ENCODE measurements at regions not wholly inside any gene's neighbourhood (a gene's known extent, or its start where the extent isn't known, plus 50 kb on each side); places are given as distances from the start of the nearest gene placed in this dataset.

DNA sequence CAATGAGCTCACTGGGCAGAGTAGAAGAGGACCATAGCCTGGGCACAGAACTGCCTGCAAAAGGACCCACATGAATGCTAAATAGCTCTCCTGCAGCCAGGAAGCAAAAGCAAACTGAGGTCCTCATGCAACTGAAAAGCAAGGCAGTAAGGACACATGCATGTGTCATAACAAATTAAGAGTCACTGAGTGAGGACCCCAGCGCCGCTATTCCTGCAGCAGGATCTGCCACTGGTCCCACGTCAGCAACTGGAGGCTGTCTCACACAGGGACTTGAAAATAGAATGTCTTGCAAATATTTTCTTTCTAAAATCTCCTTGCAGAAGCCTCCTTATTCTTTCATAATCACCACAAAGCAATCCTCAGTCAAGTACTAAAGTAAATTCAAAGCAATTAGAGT, 559.6 kb upstream of the DAB1 start:
- no peak for DNase-seq

DNA sequence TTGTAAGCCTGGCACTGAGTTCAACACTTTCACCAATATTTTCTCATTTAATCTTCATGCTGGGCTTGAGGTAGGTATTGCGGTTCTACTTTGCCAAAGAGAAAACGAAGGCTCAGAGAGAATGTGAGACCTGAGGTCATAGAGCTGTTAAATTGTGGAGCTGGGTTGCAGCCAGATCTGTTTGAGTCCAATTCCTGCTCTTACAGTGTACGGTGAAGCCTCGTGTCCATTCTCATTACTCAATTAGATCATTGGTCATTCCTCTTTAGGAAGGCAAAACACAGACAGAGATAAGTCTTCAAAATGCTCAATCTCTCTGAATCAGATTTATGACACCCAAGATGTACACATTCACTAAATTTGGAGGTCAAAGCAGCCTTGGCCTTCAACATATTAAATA, 559.0 kb upstream of the DAB1 start:
- DNase-seq, result no peak

DNA sequence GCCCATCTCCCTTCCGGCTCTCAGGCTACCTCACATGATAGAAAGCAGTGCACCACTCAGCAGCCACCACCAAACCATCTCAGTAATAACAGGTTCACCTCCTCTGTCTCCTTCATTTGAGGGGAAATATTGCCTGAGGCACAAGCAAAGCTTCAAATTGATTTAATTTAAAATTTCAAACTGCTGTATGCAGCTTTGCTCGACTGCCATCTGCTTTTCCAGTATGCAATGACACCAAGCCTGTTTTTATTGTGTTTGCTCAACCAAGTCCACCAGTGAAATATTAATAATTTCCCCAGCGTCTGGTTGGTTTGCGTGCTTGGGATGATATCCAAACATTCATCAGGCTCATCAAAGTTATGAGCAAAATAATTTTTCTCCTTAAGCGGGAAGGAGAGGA, 552.4 kb upstream of the DAB1 start:
- no peak for DNase-seq

DNA sequence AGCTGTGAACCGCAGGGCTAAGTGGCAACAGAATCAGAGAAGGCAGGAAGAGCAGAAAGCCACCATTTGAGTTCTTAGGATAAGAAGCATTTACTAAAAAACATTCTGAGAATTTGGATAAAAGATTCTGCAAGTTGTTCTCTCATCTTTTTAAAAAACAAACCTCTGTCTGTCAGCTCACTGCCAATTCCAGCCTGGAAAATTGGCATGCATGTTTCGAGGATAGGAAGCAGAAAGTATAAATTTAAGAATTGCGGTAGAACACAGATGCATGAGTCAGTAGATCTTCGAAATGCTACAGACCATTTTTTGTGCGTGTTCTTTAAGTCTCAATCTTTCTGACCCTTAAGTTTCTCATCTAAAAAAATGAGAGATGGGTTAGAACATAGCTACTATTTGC, 544.5 kb upstream of the DAB1 start:
- DNase-seq, result no peak

DNA sequence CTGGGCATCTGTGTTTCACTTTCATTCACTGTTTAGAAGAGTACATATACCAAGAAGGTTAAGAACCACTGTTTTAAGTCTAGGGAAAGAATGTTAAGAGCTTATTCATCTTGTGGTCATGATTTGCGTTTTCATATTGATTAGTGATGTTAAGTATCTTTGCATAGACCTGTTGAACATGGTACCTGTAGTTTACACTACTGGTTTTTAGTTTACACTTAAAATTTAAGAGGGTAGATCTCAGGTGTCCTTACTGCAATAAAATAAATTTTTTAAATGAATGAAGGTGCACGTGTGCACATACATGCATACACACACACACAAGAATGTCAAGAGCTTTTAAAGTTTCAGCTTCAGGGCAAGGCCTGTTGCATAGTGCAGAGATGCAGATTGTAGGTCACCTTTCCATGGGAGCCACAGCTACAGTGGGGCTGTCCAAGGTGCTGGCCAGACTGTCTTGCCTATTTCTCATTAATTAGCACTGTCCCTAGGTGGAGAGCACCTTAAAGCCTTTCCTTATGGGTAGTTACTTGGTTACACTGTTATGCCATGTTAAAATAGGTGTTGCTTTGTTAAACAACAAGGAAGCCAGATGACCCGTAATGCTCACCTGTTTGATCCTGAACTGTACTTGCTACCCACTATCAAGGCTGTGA, 543.0 kb upstream of the DAB1 start:
- DNase-seq, result peak; percentile 14

DNA sequence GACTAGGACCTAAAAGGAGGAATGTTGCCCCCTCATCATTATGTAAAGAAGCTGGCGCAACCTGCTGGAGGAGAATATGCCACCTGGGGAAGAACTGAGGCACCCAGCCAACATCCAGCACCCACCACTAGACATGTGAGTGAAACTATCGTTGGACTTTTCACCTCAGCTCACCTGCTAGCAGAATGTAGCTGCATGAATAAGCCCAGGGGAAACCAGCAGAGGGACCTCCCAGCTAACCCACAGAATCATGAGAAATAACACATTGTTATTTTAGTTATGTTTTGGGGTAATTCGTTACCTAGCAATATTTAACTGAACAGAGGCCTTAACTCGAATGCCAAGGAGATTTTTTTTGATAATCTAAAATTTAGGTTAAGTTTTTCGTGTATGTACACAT, 542.5 kb upstream of the DAB1 start:
- DNase-seq, result no peak

DNA sequence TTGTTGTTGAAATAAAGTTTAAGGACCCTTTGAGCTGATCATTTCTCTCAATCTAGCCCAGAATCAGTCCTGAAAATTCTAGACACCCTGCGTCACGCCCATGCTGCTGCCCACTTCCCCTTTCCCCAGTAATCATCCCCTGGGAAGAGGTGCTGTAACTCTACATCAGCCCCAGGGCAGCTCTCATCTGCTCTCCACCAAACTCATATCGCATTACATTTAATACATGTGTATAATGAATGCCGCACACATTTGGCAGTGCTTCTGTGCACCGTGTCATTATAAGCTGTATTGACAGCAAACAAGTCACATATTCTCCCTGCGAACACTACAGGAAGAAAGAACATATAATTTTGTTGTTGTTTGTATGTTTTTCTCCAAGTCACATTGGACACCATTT, 539.7 kb upstream of the DAB1 start:
- DNase-seq, result no peak

DNA sequence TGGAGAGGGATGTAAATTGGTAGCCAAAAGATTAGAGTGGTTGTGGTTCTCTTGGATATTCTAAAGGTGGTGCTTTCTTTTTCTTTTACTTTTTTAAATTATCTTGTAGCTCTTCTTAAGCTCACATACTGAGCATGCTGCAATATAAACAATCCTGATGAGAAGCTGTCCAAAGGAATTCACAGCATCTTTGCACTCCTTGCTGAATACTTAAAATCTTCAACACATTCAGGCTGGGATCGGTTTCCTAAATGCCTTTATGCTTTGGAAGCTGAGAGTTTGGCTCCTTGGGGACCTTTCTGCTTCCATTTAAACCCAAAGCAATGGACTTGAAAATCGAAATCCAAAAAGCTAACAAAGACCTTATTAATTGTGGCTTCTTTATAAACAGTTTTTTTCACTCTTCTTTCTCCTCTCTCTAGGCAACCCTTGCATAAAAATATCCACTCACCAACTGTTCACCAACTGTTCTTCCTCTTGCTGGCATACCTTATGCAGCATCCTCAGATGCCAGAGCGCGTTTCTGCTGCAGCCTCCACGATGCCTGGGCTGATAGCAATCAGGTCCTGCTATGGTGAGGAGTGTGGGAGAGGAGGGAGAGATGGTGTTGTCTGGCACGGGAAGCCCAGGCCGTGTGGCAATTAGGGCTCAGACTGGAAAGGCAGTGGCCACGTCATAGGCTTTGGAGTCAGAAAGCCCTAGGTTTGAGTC, 535.8 kb upstream of the DAB1 start:
- no peak for DNase-seq

DNA sequence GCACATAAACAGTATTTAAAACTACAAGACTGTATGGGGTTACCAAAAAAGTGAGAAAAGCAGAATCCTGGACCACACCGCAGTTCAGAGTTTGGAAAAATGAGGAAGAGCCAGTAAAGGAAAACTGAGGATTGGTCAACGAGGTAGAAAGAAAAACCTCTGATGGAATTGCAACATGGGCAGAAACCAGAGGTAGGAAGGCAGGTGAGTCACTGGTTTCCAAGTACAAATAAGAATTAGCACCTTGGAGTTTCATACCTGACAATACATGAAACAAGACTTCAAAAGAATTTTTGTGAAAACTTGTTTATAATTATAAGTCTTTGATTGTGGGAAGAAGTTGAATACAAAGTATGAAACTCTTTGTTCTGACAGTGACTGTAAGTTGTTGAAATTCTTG, 533.7 kb upstream of the DAB1 start:
- no peak for DNase-seq

DNA sequence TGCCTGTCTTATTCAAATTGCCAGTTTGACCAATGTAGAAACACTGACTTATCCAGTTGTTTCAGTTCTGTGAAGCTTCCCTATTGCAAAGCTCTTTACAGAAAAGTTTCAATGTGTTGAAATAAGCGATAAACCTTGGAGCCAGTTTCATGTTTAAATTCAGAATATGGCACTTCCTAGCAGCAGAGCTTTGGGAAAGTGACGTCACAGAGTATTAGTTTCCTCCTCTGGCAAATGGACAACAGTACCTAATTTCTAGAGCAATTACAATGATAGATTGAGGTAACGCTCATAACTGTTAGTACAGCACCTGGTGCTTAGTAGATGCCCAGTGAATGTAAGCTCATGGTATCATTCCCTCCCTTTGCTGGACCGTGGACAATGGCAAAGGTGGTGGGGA, 527.5 kb upstream of the DAB1 start:
- no peak for DNase-seq

DNA sequence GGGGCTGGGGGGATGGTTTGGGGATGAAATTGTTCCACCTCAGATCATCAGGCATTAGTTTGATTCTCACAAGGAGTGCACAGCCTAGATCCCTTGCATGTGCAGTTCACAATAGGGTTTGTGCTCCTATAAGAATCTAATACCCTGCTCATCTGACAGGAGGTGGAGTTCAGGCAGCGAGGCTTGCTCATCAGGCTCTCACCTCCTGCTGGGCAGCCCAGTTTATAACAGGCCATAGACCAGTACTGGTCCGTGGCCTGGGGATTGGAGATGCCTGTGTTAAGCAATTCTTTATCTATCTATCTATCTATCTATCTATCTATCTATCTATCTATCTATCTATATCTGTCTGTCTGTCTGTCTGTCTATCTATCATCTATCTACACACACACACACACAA, 525.3 kb upstream of the DAB1 start:
- DNase-seq, result no peak

DNA sequence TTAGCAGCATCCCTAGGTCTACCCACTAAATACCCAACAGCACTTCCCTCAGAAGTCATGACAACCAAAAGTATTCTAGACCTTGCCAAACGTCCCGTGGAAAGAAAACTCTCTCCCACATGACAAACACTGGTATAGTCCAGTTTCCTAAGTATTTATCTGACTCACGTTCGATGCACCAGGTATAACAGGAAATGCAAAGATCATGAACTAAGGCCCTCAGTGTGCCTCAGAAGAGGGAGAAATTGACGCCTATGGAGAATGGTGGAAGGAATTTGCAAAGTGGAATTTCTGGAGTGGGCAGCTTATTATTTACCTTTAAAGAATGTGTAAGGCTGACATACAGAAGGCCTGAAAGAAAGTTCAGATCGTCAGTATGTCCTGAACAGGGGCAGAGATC, 523.6 kb upstream of the DAB1 start:
- DNase-seq, result no peak

DNA sequence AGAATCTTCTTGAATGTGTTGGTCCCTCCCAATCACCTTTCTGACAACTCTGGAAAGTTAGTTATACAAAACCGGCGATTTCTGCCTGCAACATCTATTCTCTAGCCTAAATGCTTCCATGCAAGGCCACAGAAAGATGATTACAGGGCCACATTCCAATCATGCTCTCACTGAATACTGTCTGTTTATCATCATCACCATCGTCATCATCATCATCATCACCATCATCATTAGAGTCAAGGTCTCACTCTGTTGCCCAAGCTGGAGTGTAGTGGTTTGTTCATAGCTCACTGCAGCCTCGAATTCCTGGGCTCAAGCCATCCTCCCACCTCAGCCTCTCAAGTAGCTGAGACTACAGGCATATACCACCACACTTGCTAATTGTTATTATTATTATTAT, 521.2 kb upstream of the DAB1 start:
- DNase-seq, result no peak

DNA sequence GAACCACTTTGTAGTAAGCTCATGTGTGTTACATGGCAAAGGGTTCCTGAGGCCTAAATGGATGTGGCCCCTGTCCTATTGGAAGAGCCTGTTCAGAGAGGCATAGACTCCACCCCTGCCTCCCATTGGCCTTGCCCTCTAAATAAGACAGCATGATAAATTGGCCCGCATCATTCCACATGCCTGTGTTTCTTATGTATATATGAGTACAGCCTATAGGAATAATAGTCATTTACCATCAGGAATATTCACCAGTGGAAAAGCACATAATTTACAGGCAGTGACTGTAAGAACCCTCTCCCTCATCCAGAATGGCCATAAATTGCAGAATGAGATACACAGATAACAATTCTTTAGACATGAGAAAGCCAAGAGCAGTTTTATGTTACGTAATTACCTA, 519.5 kb upstream of the DAB1 start:
- DNase-seq, result no peak

DNA sequence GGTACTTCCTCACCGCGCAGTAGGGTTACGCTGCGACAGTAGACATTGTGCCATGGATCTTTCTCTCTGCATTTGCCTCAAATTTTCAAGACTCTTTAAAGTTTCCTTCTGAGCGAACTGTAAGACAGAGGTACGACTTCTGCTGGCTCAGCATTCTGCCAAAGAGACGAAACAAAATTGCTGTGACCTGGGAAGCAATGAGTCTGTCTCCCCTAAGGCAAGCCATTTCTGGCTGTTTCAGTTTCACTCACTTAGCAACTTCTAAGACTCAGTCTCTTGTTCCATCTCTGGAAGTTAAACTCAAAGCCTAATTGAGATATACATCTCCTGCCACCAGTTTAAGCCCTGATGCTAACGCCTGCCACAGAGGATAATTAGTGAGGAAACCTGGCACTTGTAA, 510.9 kb upstream of the DAB1 start:
- DNase-seq, result no peak

DNA sequence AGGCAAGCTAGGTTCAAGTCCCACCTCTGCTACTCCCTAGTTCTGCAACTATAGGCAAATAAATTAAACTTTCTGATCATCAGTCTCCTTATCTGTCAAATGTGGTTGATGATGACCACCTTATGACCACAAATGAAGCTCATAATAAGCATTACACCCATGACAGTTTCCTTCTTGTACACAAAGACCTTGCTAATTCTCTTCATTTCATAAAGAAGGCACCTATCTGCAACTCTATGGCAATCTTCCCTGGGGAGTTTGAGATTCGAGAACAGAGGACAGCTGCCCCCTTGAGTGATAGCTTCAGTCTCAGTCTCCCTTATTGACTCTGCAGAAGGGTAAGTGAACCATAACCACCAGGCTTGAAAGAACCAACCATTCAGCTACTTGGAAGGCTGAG, 503.1 kb upstream of the DAB1 start:
- DNase-seq, result no peak

DNA sequence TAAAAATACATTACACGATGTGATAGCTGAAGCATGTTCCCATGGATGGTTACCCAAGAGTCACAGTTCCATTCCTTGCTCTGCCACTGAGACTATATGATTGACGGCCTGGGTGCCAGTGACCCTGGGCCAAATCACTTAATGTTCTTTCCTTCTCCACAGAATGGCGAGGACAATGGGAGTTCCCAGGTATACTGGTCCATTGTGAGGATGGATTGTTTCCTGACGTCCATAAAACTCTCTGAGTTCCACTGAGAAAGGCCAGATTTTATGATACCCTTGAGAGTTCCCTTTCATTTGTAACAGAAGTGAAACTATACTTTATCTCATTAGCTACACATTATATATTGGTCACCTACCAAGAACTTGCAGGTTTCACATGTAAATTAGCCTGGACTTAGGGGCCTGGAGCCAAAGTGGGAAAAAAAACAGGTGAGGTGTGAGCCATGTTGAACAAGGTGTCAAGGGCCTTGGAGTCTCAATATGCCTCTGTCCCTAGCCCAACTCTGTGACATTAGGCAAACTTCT, 502.2 kb upstream of the DAB1 start:
- DNase-seq, result no peak

DNA sequence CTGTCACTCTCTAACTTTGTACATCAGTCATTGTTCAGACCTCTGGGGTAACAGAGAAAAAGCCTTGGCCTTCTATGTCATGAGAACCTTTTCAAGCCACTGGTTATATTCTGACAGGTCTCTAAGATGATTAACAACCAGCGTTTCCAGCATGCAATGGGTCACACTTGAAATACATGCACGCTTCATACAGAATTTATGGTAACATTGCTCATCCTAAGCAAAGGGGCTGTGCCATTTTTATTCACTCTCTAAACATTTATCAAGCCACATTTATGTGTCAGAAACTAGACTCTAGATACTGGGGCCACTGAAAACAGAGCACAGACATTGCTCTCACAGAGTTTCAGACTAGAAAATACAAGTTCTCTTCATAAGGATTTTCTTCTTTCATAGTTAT, 501.4 kb upstream of the DAB1 start:
- no peak for DNase-seq

DNA sequence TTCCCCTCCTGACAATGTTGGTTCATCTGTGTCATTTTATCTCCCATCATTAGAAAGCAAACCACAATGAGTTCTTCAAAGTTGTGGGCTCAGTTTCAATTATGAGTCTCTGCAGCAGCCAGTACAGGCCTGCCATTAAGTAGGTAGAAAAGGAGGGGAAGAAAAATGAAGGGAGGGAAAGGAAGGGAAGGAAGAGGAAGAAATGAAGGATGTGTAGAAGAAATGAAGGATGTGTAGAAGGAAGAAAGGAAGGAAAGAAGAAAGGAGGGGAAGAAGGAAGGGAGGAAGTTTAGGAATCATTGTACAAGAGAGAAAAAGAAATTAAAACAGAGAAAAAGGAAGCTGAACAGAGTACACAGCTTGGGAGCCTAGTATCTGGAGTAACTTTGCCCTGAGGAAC, 498.3 kb upstream of the DAB1 start:
- DNase-seq, result no peak

DNA sequence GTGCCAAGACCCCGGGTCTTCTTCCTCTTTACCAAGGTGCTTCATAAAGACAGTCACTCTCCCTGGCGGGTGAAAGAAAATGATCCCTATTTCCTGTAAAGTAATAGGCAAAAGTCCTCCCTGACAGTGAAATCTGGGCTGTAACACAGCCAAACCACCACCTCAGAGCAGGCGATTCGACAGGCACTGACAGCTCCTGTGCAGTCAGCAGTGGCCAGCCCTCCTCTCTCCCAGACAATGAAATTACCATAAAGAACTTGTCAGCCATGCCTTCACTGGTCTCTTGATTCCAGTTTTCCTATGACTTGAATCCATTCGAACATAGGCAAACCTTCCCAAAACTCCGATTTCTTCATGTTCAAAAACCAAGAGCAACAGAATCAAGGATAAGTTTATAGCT, 492.2 kb upstream of the DAB1 start:
- no peak for DNase-seq

DNA sequence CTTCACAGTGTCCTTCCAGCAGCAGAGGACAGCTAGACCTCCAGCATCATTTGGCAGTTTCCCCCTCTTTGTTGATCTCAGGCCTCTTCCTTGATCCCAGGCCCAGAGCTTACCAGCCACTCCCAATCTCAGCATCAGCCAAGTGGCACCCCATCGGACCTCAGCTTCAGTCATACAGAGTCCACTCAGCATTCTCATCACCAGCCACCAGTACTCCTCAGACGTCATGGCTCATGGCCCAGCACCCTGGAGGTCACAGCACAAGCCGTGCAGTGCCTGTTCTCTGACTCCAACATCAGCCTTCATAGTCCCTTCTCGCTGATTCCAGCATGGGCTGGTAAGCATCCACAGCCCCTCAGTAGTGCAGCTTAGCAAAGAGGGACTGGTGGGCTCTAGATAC, 487.6 kb upstream of the DAB1 start:
- no peak for DNase-seq

DNA sequence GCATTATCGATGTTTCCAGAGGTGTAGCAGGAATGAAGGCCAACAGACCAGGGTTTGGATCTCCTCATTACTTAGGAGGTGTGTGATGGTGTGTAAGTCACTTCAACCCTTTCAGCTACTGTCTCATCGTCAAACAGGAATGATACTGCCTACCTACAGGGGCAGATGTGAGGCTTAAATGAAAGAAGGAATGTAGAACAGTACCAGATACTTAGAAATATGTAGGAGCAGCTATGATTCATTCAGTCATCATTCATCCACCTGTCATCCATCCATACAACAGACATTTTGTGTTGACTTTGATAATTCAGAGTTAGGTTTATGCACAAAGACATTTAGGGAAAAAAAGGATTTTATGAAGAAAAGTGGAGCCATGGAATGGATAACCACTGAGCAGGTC, 486.9 kb upstream of the DAB1 start:
- DNase-seq, result no peak

DNA sequence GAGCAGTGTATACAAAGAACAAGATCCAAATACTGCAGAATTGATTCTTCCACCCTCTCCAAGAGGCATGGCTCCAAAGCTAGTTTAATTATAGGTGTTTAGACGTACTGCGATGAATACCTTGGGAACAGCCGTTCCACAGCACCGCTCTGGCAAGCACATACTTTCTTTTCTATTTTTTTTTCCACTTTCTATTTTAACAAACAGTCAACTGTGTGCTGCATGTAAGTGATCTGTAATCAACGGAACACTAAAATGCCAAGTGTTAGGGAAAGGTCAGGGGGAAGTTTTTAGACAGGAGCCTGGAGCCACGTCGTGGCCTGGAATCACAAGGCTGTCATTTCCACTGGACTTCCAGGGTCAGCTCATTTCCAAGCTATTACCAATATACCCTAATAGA, 486.4 kb upstream of the DAB1 start:
- no peak for DNase-seq

DNA sequence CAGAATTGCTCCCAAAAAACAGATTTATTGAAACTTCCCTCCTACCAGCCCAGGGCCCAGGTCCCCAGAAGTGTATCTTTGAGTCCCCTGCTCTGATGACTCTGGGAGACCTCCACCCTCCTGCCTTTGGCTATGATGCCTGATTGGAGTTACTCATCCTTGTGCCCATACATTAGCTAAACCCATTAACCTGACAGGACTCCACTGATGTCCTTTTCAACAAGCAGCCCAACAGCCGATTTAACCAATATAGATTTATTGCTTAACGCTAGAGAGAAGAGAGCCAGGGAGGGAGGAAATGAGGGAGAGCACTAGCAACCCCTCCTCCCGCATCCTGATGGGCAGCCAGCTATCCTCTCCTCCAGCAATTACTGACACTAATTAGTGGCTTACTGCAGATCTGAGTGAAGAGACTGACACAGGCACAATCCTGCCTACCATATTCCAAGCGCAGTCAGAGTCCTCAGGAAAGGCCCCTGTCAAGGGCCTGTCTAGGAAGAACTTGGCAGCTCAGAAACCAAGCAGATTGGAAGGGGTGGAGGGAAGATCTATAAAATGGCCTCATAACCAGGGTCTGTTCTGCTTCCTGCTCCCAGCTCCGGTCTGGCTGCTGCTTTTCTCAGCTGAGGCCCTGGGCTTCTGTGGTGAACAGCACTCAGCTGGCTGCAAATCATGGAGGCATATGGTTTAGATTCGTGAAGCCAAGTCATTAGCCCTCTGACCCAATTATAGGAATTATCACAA, 484.5 kb upstream of the DAB1 start:
- DNase-seq, result no peak
